SK-N-SH (cell line): ENCODE measurements at regions not wholly inside any gene's neighbourhood (a gene's known extent, or its start where the extent isn't known, plus 50 kb on each side); places are given as distances from the start of the nearest gene placed in this dataset.

ENCODE experiments used
- EP300 ChIP-seq, 2 experiments: IDR thresholded peaks; 2 replicates each; pipeline versions ENCODE4 v1.4.0 to v1.6.1; 2012; ENCODE audit warnings: borderline replicate concordance in 1 of 2, low read depth in 1 of 2, low read length in 1 of 2
- JUND ChIP-seq: IDR thresholded peaks from 2 replicates; pipeline ENCODE4 v1.4.0; 2012
- POLR2AphosphoS5 ChIP-seq: IDR thresholded peaks from 2 replicates; pipeline ENCODE4 v1.6.1; 2012; ENCODE audit warnings: low read depth, low read length
- RCOR1 ChIP-seq: fragments of 150-350 bp; IDR thresholded peaks from 2 replicates; pipeline ENCODE4 v1.6.1; 2017; ENCODE audit warnings: antibody characterized with exemption, low read length
- SIN3A ChIP-seq: IDR thresholded peaks from 2 replicates; pipeline ENCODE4 v1.6.1; 2012; ENCODE audit warnings: low read depth, mild to moderate bottlenecking, low read length, moderate library complexity, borderline replicate concordance
- SMC3 ChIP-seq: IDR thresholded peaks from 2 replicates; pipeline ENCODE4 v1.6.1; 2012; ENCODE audit warnings: low read depth, low read length, improper control_type of control experiment
- TF ChIP-seq, protein P1 (sequence below): fragments of 200-600 bp; sonication (generic); IDR thresholded peaks from 2 replicates; pipeline ENCODE4 v1.6.1; 2017; ENCODE audit warnings: antibody characterized with exemption, mild to moderate bottlenecking, moderate library complexity

DNA sequence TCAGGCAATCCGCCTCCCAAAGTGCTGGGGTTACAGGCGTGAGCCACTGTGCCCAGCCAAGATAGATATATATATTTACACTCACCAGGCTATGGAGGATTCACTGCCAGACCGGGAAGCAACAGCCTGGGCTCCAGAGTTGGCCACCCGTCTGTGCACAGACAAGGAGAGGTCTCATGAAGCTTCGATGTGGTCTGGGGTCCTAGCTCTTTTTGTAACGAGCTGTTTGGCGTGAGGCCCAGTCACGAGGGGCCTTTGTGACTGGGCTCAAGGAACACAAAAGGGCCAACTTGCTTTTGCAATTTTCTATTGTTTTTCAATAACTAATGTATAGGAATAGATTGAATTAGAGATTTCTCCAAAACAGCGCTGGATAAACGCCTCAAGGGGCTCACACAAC is 77.6 kb upstream of the EIF5 start:
- TF ChIP-seq, protein P1, sequence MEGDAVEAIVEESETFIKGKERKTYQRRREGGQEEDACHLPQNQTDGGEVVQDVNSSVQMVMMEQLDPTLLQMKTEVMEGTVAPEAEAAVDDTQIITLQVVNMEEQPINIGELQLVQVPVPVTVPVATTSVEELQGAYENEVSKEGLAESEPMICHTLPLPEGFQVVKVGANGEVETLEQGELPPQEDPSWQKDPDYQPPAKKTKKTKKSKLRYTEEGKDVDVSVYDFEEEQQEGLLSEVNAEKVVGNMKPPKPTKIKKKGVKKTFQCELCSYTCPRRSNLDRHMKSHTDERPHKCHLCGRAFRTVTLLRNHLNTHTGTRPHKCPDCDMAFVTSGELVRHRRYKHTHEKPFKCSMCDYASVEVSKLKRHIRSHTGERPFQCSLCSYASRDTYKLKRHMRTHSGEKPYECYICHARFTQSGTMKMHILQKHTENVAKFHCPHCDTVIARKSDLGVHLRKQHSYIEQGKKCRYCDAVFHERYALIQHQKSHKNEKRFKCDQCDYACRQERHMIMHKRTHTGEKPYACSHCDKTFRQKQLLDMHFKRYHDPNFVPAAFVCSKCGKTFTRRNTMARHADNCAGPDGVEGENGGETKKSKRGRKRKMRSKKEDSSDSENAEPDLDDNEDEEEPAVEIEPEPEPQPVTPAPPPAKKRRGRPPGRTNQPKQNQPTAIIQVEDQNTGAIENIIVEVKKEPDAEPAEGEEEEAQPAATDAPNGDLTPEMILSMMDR, result no peak
- TF ChIP-seq SMC3 (no peak), POLR2AphosphoS5 (no peak), SIN3A (no peak), EP300 (IDR thresholded peaks at IDR 0.05; ENCODE audit: borderline replicate concordance in 1 of 2, low read depth in 1 of 2, low read length in 1 of 2) (no peak), JUND (no peak), RCOR1 (no peak)
